Calu3 (cell line): ENCODE measurements at regions not wholly inside any gene's neighbourhood (a gene's known extent, or its start where the extent isn't known, plus 50 kb on each side); places are given as distances from the start of the nearest gene placed in this dataset.

Experiments
- BruUV-seq: library from RNA; stranded (reverse); fragments of 400-500 nt; replicated peaks from 2 replicates; lab custom pipeline; 2021; lab: Mats Ljungman, UMichigan
- CTCF ChIA-PET: fragments of 300-600 bp; sonication (Branson Sonifier 250); formaldehyde crosslinking; loops from one replicate; lab custom pipeline; 2022; ENCODE audit warnings: antibody characterized with exemption; lab: Charles Lee
- DNase-seq: peaks from one replicate; pipeline ENCODE4 v3.0.0; 2022
- H3K27ac Mint-ChIP-seq: one replicate; pipeline ENCODE4 v1.8.0; 2022; ENCODE audit warnings: mixed read lengths; ENCODE audit not compliant: unreplicated experiment
- H3K27me3 Mint-ChIP-seq: one replicate; pipeline ENCODE4 v1.8.0; 2022; ENCODE audit warnings: mixed read lengths; ENCODE audit not compliant: unreplicated experiment
- H3K36me3 Mint-ChIP-seq: one replicate; pipeline ENCODE4 v1.8.0; 2022; ENCODE audit warnings: mild to moderate bottlenecking, moderate library complexity, mixed read lengths; ENCODE audit not compliant: insufficient read depth, unreplicated experiment
- H3K4me1 Mint-ChIP-seq: one replicate; pipeline ENCODE4 v1.8.0; 2022; ENCODE audit warnings: mild to moderate bottlenecking, low read depth, mixed read lengths; ENCODE audit not compliant: unreplicated experiment
- H3K4me3 Mint-ChIP-seq: one replicate; pipeline ENCODE4 v1.8.0; 2022; ENCODE audit warnings: mild to moderate bottlenecking, low read depth, moderate library complexity, mixed read lengths; ENCODE audit not compliant: unreplicated experiment
- H3K9me3 Mint-ChIP-seq: one replicate; pipeline ENCODE4 v1.8.0; 2022; ENCODE audit warnings: low read depth, mixed read lengths; ENCODE audit not compliant: unreplicated experiment
- CTCF ChIP-seq: fragments of 200-600 bp; IDR thresholded peaks from one replicate; pipeline ENCODE4 v1.8.0; 2022; ENCODE audit warnings: antibody characterized with exemption; ENCODE audit not compliant: unreplicated experiment
- intact Hi-C: fragments of 100-400 bp; cut with micrococcal nuclease; formaldehyde crosslinking; loops from one replicate; pipeline ENCODE4 v1.10.0; 2022; ENCODE audit not compliant: unreplicated experiment

GRCh38 chr13:55550624-55551023 is 1590.1 kb upstream of the PRR20A start:
- H3K36me3 Mint-ChIP-seq: no peaks in the 10 kb centered on the region
- H3K27me3 Mint-ChIP-seq: no peaks in the 10 kb centered on the region
- intact Hi-C loops: no loop called here
- no TSS peak for BruUV-seq
- no peak for DNase-seq
- CTCF ChIA-PET: no interaction called here
- H3K9me3 Mint-ChIP-seq: no peaks in the 10 kb centered on the region
- no peak overlapping the region for H3K27ac Mint-ChIP-seq
- H3K4me1 Mint-ChIP-seq: no peaks in the 10 kb centered on the region
- no peak overlapping the region for H3K4me3 Mint-ChIP-seq
- TF ChIP-seq CTCF: no peak

- H3K9me3 Mint-ChIP-seq: peaks cover 5% of the 10 kb centered on the region
- BruUV-seq: no TSS peak
- no peaks in the 10 kb centered on the region for H3K4me1 Mint-ChIP-seq
- no peak for DNase-seq
- CTCF ChIA-PET: no interaction called here
- no peak overlapping the region for H3K27ac Mint-ChIP-seq
- no peaks in the 10 kb centered on the region for H3K27me3 Mint-ChIP-seq
- no peak overlapping the region for H3K4me3 Mint-ChIP-seq
- intact Hi-C loops: no loop called here
- no peak for TF ChIP-seq CTCF
- no peaks in the 10 kb centered on the region for H3K36me3 Mint-ChIP-seq
These were observed 1587.0 kb upstream of the PRR20A start for GRCh38 chr13:55553701-55554100.

GRCh38 chr13:55554741-55555140 is 1586.0 kb upstream of the PRR20A start:
- intact Hi-C loops: no loop called here
- BruUV-seq: no TSS peak
- Mint-ChIP-seq H3K4me3 (no peak overlapping the region), H3K27me3 (no peaks in the 10 kb centered on the region), H3K27ac (no peak overlapping the region), H3K36me3 (no peaks in the 10 kb centered on the region), H3K4me1 (no peaks in the 10 kb centered on the region), H3K9me3 (peaks cover 5% of the 10 kb centered on the region)
- CTCF ChIA-PET: no interaction called here
- no peak for TF ChIP-seq CTCF
- DNase-seq: no peak

- H3K36me3 Mint-ChIP-seq: no peaks in the 10 kb centered on the region
- intact Hi-C loops: no loop called here
- H3K27ac Mint-ChIP-seq: no peak overlapping the region
- H3K4me1 Mint-ChIP-seq: no peaks in the 10 kb centered on the region
- no peaks in the 10 kb centered on the region for H3K27me3 Mint-ChIP-seq
- CTCF ChIA-PET: no interaction called here
- H3K9me3 Mint-ChIP-seq: peaks cover 5% of the 10 kb centered on the region
- no peak for TF ChIP-seq CTCF
- DNase-seq: no peak
- BruUV-seq: no TSS peak
- no peak overlapping the region for H3K4me3 Mint-ChIP-seq
These were observed 1580.4 kb upstream of the PRR20A start for GRCh38 chr13:55560331-55560730.
